HepG2 (cell line): ENCODE measurements at regions not wholly inside any gene's neighbourhood (a gene's known extent, or its start where the extent isn't known, plus 50 kb on each side); places are given as distances from the start of the nearest gene placed in this dataset.

ENCODE experiments used
- JUND ChIP-seq: sonication (generic); formaldehyde crosslinking; IDR thresholded peaks from 2 replicates; pipeline ENCODE4 v1.8.0; 2022; ENCODE audit warnings: mild to moderate bottlenecking, missing genetic modification reagents
- NRL ChIP-seq: sonication (generic); formaldehyde crosslinking; IDR thresholded peaks from 2 replicates; pipeline ENCODE4 v1.5.0; 2020; ENCODE audit warnings: missing genetic modification reagents, mild to moderate bottlenecking, moderate library complexity, borderline replicate concordance
- PBX3 ChIP-seq: sonication (generic); formaldehyde crosslinking; IDR thresholded peaks from 2 replicates; pipeline ENCODE4 v1.8.1; 2023; ENCODE audit warnings: missing genetic modification reagents, inconsistent platforms, borderline replicate concordance
- SNAPC2 ChIP-seq: sonication (generic); formaldehyde crosslinking; IDR thresholded peaks from 2 replicates; pipeline ENCODE4 v1.8.1; 2022; ENCODE audit warnings: mild to moderate bottlenecking, missing genetic modification reagents
- YY1 ChIP-seq: IDR thresholded peaks from 2 replicates; pipeline ENCODE4 v1.6.1; 2011; ENCODE audit warnings: low read length, low read depth, moderate library complexity, mild to moderate bottlenecking; ENCODE audit not compliant: insufficient read depth, insufficient replicate concordance
- ZC3H4 ChIP-seq: sonication (generic); formaldehyde crosslinking; IDR thresholded peaks from 2 replicates; pipeline ENCODE4 v1.4.0; 2020; ENCODE audit warnings: missing genetic modification reagents, borderline replicate concordance
- ZNF34 ChIP-seq: sonication (generic); formaldehyde crosslinking; IDR thresholded peaks from 2 replicates; pipeline ENCODE4 v1.4.0; 2020; ENCODE audit warnings: mild to moderate bottlenecking, missing genetic modification reagents, borderline replicate concordance
- ZNF576 ChIP-seq: sonication (generic); formaldehyde crosslinking; IDR thresholded peaks from 2 replicates; pipeline ENCODE4 v1.4.0; 2020; ENCODE audit warnings: mild to moderate bottlenecking, missing genetic modification reagents
- ZNF7 ChIP-seq: IDR thresholded peaks from 2 replicates; pipeline ENCODE4 v1.6.1; 2016; ENCODE audit warnings: missing biosample characterization, missing genetic modification reagents
- TF ChIP-seq, protein P1 (sequence below): IDR thresholded peaks from 2 replicates; pipeline ENCODE4 v1.6.1; 2012; ENCODE audit warnings: low read depth, low read length, improper control_type of control experiment

- TF ChIP-seq ZNF7 (no peak), ZNF576 (CRISPR knock-in tag) (no peak), ZC3H4 (CRISPR knock-in tag) (no peak), NRL (no peak), ZNF34 (CRISPR knock-in tag) (no peak), YY1 (no peak), PBX3 (CRISPR knock-in tag) (no peak), SNAPC2 (CRISPR knock-in tag) (no peak), JUND (CRISPR knock-in tag) (no peak)
- TF ChIP-seq, protein P1, sequence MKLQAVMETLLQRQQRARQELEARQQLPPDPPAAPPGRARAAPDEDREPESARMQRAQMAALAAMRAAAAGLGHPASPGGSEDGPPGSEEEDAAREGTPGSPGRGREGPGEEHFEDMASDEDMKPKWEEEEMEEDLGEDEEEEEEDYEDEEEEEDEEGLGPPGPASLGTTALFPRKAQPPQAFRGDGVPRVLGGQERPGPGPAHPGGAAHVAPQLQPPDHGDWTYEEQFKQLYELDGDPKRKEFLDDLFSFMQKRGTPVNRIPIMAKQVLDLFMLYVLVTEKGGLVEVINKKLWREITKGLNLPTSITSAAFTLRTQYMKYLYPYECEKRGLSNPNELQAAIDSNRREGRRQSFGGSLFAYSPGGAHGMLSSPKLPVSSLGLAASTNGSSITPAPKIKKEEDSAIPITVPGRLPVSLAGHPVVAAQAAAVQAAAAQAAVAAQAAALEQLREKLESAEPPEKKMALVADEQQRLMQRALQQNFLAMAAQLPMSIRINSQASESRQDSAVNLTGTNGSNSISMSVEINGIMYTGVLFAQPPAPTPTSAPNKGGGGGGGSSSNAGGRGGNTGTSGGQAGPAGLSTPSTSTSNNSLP, result no peak
Measured at GRCh38 chr6:159525445-159526025, 167.5 kb downstream of the SOD2 start (continued).
